ENCODE measurements at regions not wholly inside any gene's neighbourhood (a gene's known extent, or its start where the extent isn't known, plus 50 kb on each side); places are given as distances from the start of the nearest gene placed in this dataset.

- no peak for DNase-seq (ENCODE audit: low spot score)
Observed at GRCh38 chr7:10696064-10696463, 277.6 kb upstream of the PHF14 start.

GRCh38 chr7:10703059-10703458 is 270.6 kb upstream of the PHF14 start:
- no peak for DNase-seq (ENCODE audit: low spot score)

GRCh38 chr7:10703981-10704380 is 269.7 kb upstream of the PHF14 start:
- no peak for DNase-seq (ENCODE audit: low spot score)

GRCh38 chr7:10704653-10705052 is 269.0 kb upstream of the PHF14 start:
- no peak for DNase-seq (ENCODE audit: low spot score)

GRCh38 chr7:10706875-10707493 is 266.7 kb upstream of the PHF14 start:
- DNase-seq (ENCODE audit: low spot score): no peak

- no peak for DNase-seq (ENCODE audit: low spot score)
Observed at GRCh38 chr7:10707519-10707918, 266.2 kb upstream of the PHF14 start.

- DNase-seq (ENCODE audit: low spot score): no peak
Observed at GRCh38 chr7:10708447-10708846, 265.2 kb upstream of the PHF14 start.

GRCh38 chr7:10718768-10719167 is 254.9 kb upstream of the PHF14 start:
- DNase-seq (ENCODE audit: low spot score): no peak

- no peak for DNase-seq (ENCODE audit: low spot score)
Observed at GRCh38 chr7:10720042-10720441, 253.6 kb upstream of the PHF14 start.

- no peak for DNase-seq (ENCODE audit: low spot score)
Observed at GRCh38 chr7:10721289-10721688, 252.4 kb upstream of the PHF14 start.

- peak; percentile 15 for DNase-seq (ENCODE audit: low spot score)
Observed at GRCh38 chr7:10723832-10724231, 249.8 kb upstream of the PHF14 start.

GRCh38 chr7:10724449-10724848 is 249.2 kb upstream of the PHF14 start:
- no peak for DNase-seq (ENCODE audit: low spot score)

GRCh38 chr7:10727636-10728035 is 246.0 kb upstream of the PHF14 start:
- no peak for DNase-seq (ENCODE audit: low spot score)

- DNase-seq (ENCODE audit: low spot score): no peak
Observed at GRCh38 chr7:10731253-10731773, 242.4 kb upstream of the PHF14 start.

GRCh38 chr7:10733747-10734146 is 239.9 kb upstream of the PHF14 start:
- DNase-seq (ENCODE audit: low spot score): no peak

- no peak for DNase-seq (ENCODE audit: low spot score)
Observed at GRCh38 chr7:10734595-10734994, 239.1 kb upstream of the PHF14 start.

- DNase-seq (ENCODE audit: low spot score): no peak
Observed at GRCh38 chr7:10739401-10739800, 234.3 kb upstream of the PHF14 start.

GRCh38 chr7:10740805-10741204 is 232.9 kb upstream of the PHF14 start:
- no peak for DNase-seq (ENCODE audit: low spot score)

GRCh38 chr7:10756981-10757380 is 216.7 kb upstream of the PHF14 start:
- DNase-seq (ENCODE audit: low spot score): no peak

- DNase-seq (ENCODE audit: low spot score): no peak
Observed at GRCh38 chr7:10759120-10759519, 214.6 kb upstream of the PHF14 start.

GRCh38 chr7:10767771-10768170 is 205.9 kb upstream of the PHF14 start:
- no peak for DNase-seq (ENCODE audit: low spot score)

GRCh38 chr7:10770176-10770575 is 203.5 kb upstream of the PHF14 start:
- DNase-seq (ENCODE audit: low spot score): no peak

- no peak for DNase-seq (ENCODE audit: low spot score)
Observed at GRCh38 chr7:10773430-10773829, 200.2 kb upstream of the PHF14 start.

Measured in hematopoietic multipotent progenitor cell treated with erythropoietin and hydrocortisone succinate and interleukin-3 and kit ligand, for 15 days (in vitro differentiated cells).